IMR-90 (cell line): ENCODE measurements at regions not wholly inside any gene's neighbourhood (a gene's known extent, or its start where the extent isn't known, plus 50 kb on each side); places are given as distances from the start of the nearest gene placed in this dataset.

Experiments used
- ATAC-seq: fragments of 200-7000 bp; cut with Tn5 transposase; 2 replicates; pipeline ENCODE4 v1.9.1; 2020; ENCODE audit warnings: low read depth, mild to moderate bottlenecking, moderate library complexity
- BruUV-seq: library from RNA; stranded (reverse); fragments of 400-500 nt; replicated peaks from 2 replicates; lab custom pipeline; 2021; lab: Mats Ljungman, UMichigan
- CTCF ChIA-PET: fragments of 300-600 bp; formaldehyde crosslinking; extraction: SDS; loops from one replicate; lab custom pipeline; 2021; ENCODE audit warnings: antibody characterized with exemption; lab: Yijun Ruan, JAX
- POLR2A ChIA-PET: fragments of 300-600 bp; sonication (Branson Sonifier 250); formaldehyde crosslinking; loops from one replicate; lab custom pipeline; 2022; ENCODE audit warnings: antibody characterized with exemption; ENCODE audit not compliant: unreplicated experiment; lab: Charles Lee
- DNase-seq: peaks from one replicate; pipeline ENCODE4 v3.0.0; 2013
- H2AFZ ChIP-seq: replicated peaks from 2 replicates; pipeline ENCODE3; 2013; ENCODE audit warnings: low read length, mild to moderate bottlenecking; ENCODE audit not compliant: poor library complexity
- H2AK5ac ChIP-seq: 2 replicates; pipeline ENCODE4 v1.6.1; 2013; ENCODE audit warnings: low read depth, low read length, inconsistent platforms
- H2AK9ac ChIP-seq: replicated peaks from 2 replicates; pipeline ENCODE3; 2013; ENCODE audit warnings: mild to moderate bottlenecking, low read depth, low read length, moderate library complexity; ENCODE audit not compliant: poor library complexity
- H2BK120ac ChIP-seq: 2 replicates; pipeline ENCODE4 v1.6.1; 2013; ENCODE audit warnings: low read depth, low read length, inconsistent platforms
- H2BK15ac ChIP-seq: 3 replicates; pipeline ENCODE4 v1.6.1; 2013; ENCODE audit warnings: low read depth, low read length, inconsistent platforms
- H2BK20ac ChIP-seq: 2 replicates; pipeline ENCODE4 v1.6.1; 2013; ENCODE audit warnings: low read depth, mild to moderate bottlenecking, inconsistent platforms, low read length, moderate library complexity
- H2BK5ac ChIP-seq: 2 replicates; pipeline ENCODE4 v1.6.1; 2013; ENCODE audit warnings: mild to moderate bottlenecking, low read depth, low read length, inconsistent platforms; ENCODE audit not compliant: poor library complexity, severe bottlenecking
- H3K14ac ChIP-seq: replicated peaks from 2 replicates; pipeline ENCODE4 v1.6.1; 2013; ENCODE audit warnings: low read depth, low read length, inconsistent platforms
- H3K18ac ChIP-seq: 2 replicates; pipeline ENCODE4 v1.6.1; 2013; ENCODE audit warnings: low read depth, low read length, control low read depth
- H3K23ac ChIP-seq: 2 replicates; pipeline ENCODE4 v1.6.1; 2013; ENCODE audit warnings: low read depth, low read length, inconsistent platforms
- H3K27ac ChIP-seq: 2 replicates; pipeline ENCODE4 v1.5.1; 2013; ENCODE audit warnings: mild to moderate bottlenecking, control low read depth, low read length; ENCODE audit not compliant: insufficient read depth
- H3K27me3 ChIP-seq: 2 replicates; pipeline ENCODE4 v1.6.1; 2013; ENCODE audit warnings: low read length; ENCODE audit not compliant: control insufficient read depth, insufficient read depth
- H3K36me3 ChIP-seq: 2 replicates; pipeline ENCODE4 v1.6.1; 2013; ENCODE audit warnings: low read length, mixed read lengths; ENCODE audit not compliant: control insufficient read depth, insufficient read depth
- H3K4ac ChIP-seq: 2 replicates; pipeline ENCODE4 v1.6.1; 2013; ENCODE audit warnings: low read depth, low read length, inconsistent platforms
- H3K4me1 ChIP-seq: 2 replicates; pipeline ENCODE4 v1.6.1; 2013; ENCODE audit warnings: low read length, mixed read lengths; ENCODE audit not compliant: control insufficient read depth, insufficient read depth
- H3K4me2 ChIP-seq: 2 replicates; pipeline ENCODE4 v1.6.1; 2013; ENCODE audit warnings: low read depth, mild to moderate bottlenecking, control low read depth, low read length, moderate library complexity
- H3K4me3 ChIP-seq: 2 replicates; pipeline ENCODE4 v1.5.1; 2013; ENCODE audit warnings: low read depth, mild to moderate bottlenecking, control low read depth, low read length, moderate library complexity; ENCODE audit not compliant: insufficient read depth
- H3K56ac ChIP-seq: 2 replicates; pipeline ENCODE4 v1.6.1; 2013; ENCODE audit warnings: low read length, inconsistent platforms; ENCODE audit not compliant: insufficient read depth; ENCODE audit errors: extremely low read depth
- H3K79me1 ChIP-seq, 2 experiments: 2 replicates each; pipeline ENCODE4 v1.6.1; 2013; ENCODE audit warnings: low read length in 2 of 2, inconsistent platforms in 1 of 2, low read depth in 1 of 2
- H3K9ac ChIP-seq: 2 replicates; pipeline ENCODE4 v1.6.1; 2013; ENCODE audit warnings: low read depth, low read length, control low read depth
- H3K9me1 ChIP-seq: 2 replicates; pipeline ENCODE4 v1.6.1; 2013; ENCODE audit warnings: low read length, inconsistent platforms; ENCODE audit not compliant: insufficient read depth
- H3K9me3 ChIP-seq: 2 replicates; pipeline ENCODE4 v1.6.1; 2013; ENCODE audit warnings: low read length; ENCODE audit not compliant: control insufficient read depth, insufficient read depth
- H4K20me1 ChIP-seq: 2 replicates; pipeline ENCODE4 v1.6.1; 2013; ENCODE audit warnings: low read length, inconsistent platforms; ENCODE audit not compliant: insufficient read depth
- H4K5ac ChIP-seq: 2 replicates; pipeline ENCODE4 v1.6.1; 2013; ENCODE audit warnings: mild to moderate bottlenecking, low read depth, low read length, control low read depth
- H4K8ac ChIP-seq, 2 experiments: 2 replicates each; pipeline ENCODE4 v1.6.1; 2013; ENCODE audit warnings: low read depth in 2 of 2, low read length in 2 of 2, control low read depth in 1 of 2, inconsistent platforms in 1 of 2
- H4K91ac ChIP-seq: 2 replicates; pipeline ENCODE4 v1.6.1; 2013; ENCODE audit warnings: low read depth, low read length, inconsistent platforms; ENCODE audit not compliant: insufficient read depth
- CHD1 ChIP-seq: IDR thresholded peaks from 2 replicates; pipeline ENCODE4 v1.6.1; 2012; ENCODE audit warnings: low read depth, low read length, improper control_type of control experiment
- MXI1 ChIP-seq: IDR thresholded peaks from 2 replicates; pipeline ENCODE4 v1.6.1; 2012; ENCODE audit warnings: low read depth, mild to moderate bottlenecking, low read length, moderate library complexity, borderline replicate concordance
- NFE2L2 ChIP-seq: fragments of 150-350 bp; IDR thresholded peaks from 2 replicates; pipeline ENCODE4 v1.6.1; 2016; ENCODE audit warnings: low read depth, mild to moderate bottlenecking, low read length
- POLR2A ChIP-seq: IDR thresholded peaks from 2 replicates; pipeline ENCODE4 v1.6.1; 2012; ENCODE audit warnings: mild to moderate bottlenecking, low read depth, low read length
- RAD21 ChIP-seq: IDR thresholded peaks from 2 replicates; pipeline ENCODE4 v1.6.1; 2012; ENCODE audit warnings: low read length, improper control_type of control experiment
- RFX5 ChIP-seq: IDR thresholded peaks from 2 replicates; pipeline ENCODE4 v1.8.0; 2012; ENCODE audit warnings: low read depth, mild to moderate bottlenecking, low read length, moderate library complexity
- SMC3 ChIP-seq: fragments of 150-350 bp; IDR thresholded peaks from 2 replicates; pipeline ENCODE4 v1.6.1; 2016; ENCODE audit warnings: low read depth, mild to moderate bottlenecking, antibody characterized with exemption, low read length, moderate library complexity
- USF2 ChIP-seq: fragments of 150-350 bp; IDR thresholded peaks from 2 replicates; pipeline ENCODE4 v1.6.1; 2017; ENCODE audit warnings: mild to moderate bottlenecking, antibody characterized with exemption, low read length, low read depth
- WGBS, 2 experiments: methylation state at CpG; one replicate each; pipeline versions ENCODE4 v1.1.5 to v1.1.7; 2013; ENCODE audit warnings: missing lambda C conversion rate in 2 of 2; ENCODE audit not compliant: insufficient read length in 1 of 2; ENCODE audit errors: extremely low coverage in 2 of 2; 5-methylcytosine and 5-hydroxymethylcytosine counted together
- dilution Hi-C: fragments of 300-500 bp; cut with HindIII; formaldehyde crosslinking; loops from one replicate; pipeline ENCODE4 v1.14.3; 2018; ENCODE audit warnings: low sequenced_read_pairs; ENCODE audit not compliant: unreplicated experiment
- in situ Hi-C: fragments of 300-500 bp; cut with MboI; formaldehyde crosslinking; loops from 3 replicates; pipeline ENCODE4 v1.14.3; 2019; ENCODE audit warnings: low sequenced_read_pairs, inconsistent platforms, mixed read lengths
- intact Hi-C: fragments of 100-400 bp; cut with micrococcal nuclease; formaldehyde crosslinking; loops from 2 replicates; pipeline ENCODE4 v1.10.0; 2022

GRCh38 chr13:79245937-79246577 is 160.0 kb downstream of the RBM26 start:
- CTCF ChIA-PET = no interaction called here
- intact Hi-C loops = no loop called here

More at GRCh38 chr13:79245937-79246577, 160.0 kb downstream of the RBM26 start:
- 90% methylated on average over 1 of the region's 8 CpGs; no CpG with 5 or more reads in 1 of the 2 experiments for WGBS, 2 experiments
- Histone ChIP-seq H3K27ac (no peak overlapping the region), H2AK5ac (no peak overlapping the region), H3K4me2 (no peak overlapping the region), H3K14ac (no peak overlapping the region), H4K5ac (no peak overlapping the region), H3K23ac (no peak overlapping the region), H3K18ac (no peak overlapping the region), H3K36me3 (no peaks in the 10 kb centered on the region), H2BK20ac (no peak overlapping the region), H2BK5ac (no peak overlapping the region), H3K9me3 (no peaks in the 10 kb centered on the region), H2BK120ac (no peak overlapping the region), H3K79me1 (no peaks in the 10 kb centered on the region), H3K4ac (no peak overlapping the region), H4K20me1 (no peaks in the 10 kb centered on the region), H3K4me1 (no peaks in the 10 kb centered on the region), H2AK9ac (no peak overlapping the region), H3K27me3 (no peaks in the 10 kb centered on the region), H2AFZ (no peak overlapping the region), H3K9me1 (no peaks in the 10 kb centered on the region), H3K4me3 (no peak overlapping the region), H4K91ac (no peak overlapping the region), H3K9ac (no peak overlapping the region), H4K8ac (no peak overlapping the region), H2BK15ac (no peak overlapping the region), H3K56ac (no peak overlapping the region)
- TF ChIP-seq MXI1 = no peak
- TF ChIP-seq POLR2A = no peak
- TF ChIP-seq RAD21 = no peak
- no peak for TF ChIP-seq SMC3
- TF ChIP-seq USF2 = no peak
- TF ChIP-seq NFE2L2 = no peak
- TF ChIP-seq CHD1 = no peak
- no peak for TF ChIP-seq RFX5
- ATAC-seq = no peak
- no peak for DNase-seq
- no TSS peak for BruUV-seq
- dilution Hi-C loops = no loop called here
- POLR2A ChIA-PET = no interaction called here
- in situ Hi-C loops = no loop called here
